ENCODE measurements at regions not wholly inside any gene's neighbourhood (a gene's known extent, or its start where the extent isn't known, plus 50 kb on each side); places are given as distances from the start of the nearest gene placed in this dataset.

DNA sequence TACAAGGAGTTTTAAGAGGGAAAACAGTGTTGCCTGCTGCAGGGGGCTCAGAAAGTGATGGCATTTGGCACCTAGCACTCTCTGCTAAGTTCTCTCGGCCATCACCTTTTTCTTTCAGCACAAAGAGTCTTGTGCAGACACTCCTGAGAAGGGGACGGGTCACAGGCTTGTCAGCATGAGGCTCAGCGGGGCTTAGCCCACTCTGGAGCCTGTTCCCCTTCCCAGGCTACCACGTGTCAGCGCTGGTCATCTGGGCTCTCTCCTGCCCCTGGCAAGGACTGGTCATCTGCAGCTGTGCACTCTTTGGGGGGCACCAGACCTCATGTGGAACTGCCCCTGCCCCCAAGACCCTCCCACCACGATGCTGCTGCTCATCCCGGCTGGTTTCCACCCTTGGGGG is 152.1 kb upstream of the MKI67 start:
- DNase-seq (ENCODE audit: low read depth in 4 of 4, low spot score in 2 of 4), result no peak

DNA sequence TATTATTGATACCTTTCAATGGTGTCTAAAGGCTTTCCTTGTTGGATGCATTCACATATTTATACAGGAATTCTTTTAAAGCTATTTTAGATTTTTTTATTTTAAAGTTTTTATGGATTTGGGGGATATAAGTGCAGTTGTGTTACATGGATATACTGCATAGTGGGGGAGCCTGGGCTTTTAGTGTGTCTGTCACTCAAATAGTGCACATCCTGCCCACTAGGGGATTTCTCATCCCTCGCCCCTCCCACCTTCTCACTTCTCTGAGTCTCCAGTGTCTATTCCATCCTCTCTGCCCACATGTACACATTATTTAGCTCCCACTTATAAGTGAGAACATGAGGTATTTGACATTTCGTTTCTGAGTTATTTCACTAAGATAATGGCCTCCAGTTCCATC is 154.0 kb upstream of the MKI67 start:
- no peak for DNase-seq (ENCODE audit: low read depth in 4 of 4, low spot score in 2 of 4)

DNA sequence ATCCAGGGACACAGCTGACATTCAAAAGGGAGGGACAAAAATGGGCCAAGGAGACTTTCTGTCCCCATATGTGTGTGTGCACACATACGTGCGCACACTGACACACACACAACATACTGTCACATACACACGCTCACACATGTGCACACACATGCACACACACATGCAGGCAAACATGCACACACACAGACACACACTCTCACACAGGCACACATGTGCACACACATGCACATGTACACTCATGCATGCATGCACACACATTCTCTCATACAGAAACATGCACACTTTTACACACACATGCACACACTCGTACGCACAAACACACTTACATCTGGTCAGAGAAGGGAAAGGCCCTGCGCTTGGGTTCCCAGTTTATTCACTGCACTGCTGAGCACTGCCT is 155.1 kb upstream of the MKI67 start:
- no peak for DNase-seq (ENCODE audit: low read depth in 4 of 4, low spot score in 2 of 4)

DNA sequence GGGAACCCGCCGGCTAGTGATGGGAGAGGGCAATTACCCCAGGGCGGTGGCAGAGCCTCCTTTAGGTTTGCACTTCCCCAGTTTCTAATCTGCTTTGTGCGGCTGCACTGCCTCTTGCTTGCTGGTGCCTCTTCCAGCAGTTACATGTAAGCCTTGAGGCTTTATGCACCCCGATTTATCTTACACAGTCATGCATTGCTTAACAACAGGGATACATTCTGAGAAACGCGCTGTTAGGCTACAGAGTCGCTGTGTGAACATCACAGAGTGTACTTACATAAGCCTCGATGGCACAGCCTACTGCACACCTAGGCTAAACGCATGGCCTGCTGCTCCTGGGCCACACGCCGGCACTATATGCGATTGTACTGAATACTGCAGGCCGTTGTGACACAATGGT is 155.6 kb upstream of the MKI67 start:
- DNase-seq (ENCODE audit: low read depth in 4 of 4, low spot score in 2 of 4), result no peak

DNA sequence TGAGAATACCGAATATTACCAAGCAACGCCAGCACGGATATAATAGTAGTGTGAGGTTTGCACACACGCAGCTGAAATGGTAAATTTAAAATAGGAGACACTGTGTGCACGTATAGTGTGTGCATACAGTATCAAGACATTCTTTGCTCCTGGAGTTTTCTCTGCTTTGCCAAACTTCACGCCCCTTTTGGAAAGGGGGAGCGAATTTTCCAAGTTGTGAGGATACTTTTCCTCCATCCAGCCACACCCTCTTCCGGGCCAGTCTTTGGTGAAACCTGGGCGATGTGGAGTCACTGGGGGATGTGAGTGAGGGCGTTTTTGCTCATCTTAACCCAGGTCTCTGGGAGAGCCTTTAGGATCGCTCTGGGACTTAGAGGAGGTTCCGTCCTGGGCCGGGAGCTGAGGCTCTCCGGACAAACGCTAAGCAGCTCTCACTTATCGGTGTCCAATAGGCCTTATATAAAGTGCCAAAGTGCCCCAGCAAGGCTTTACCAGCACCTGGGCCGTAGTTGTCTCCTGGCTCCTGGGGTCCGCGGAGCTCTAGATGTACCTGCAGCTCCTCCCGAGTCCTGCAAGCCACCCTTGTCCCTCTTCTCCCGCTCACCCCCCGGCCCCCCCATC is 160.0 kb upstream of the MKI67 start:
- DNase-seq (ENCODE audit: low read depth in 4 of 4, low spot score in 2 of 4), result no peak

DNA sequence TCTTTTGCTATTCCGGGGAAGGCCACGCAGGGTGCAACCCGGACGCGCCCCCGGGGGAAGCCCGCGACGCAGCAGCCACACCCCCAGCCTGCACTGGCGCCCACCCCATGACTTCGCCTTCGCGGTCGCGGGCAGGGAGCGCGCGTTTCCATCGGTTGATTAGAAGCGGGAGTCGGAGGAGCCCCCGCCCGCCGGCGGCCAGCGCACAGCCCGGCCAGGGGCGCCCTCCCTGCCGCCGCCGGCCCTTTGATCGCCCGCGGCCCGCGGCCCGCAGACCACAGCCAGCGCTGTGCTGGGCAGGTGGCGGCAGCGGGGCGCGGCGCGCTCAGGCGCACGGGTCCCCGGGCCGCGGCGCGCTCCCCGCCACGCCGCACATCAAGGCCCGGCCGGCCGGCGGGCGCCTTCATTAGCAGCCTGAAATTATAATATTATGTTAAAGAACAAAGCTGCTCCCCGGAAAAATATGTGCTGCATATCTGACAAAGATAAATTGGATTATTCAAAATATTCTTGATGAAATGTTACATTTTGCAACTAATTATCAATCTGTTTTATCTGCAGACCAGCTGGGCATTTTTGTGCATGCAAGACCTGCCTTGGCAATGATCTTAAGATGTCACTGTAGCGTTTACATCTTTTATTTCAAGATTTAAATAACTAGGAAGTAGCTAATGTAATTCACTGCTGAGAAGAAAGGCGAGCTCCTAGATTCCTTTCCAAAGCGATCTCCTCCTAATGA is 160.7 kb upstream of the MKI67 start:
- DNase-seq (ENCODE audit: low read depth in 4 of 4, low spot score in 2 of 4), result no peak

DNA sequence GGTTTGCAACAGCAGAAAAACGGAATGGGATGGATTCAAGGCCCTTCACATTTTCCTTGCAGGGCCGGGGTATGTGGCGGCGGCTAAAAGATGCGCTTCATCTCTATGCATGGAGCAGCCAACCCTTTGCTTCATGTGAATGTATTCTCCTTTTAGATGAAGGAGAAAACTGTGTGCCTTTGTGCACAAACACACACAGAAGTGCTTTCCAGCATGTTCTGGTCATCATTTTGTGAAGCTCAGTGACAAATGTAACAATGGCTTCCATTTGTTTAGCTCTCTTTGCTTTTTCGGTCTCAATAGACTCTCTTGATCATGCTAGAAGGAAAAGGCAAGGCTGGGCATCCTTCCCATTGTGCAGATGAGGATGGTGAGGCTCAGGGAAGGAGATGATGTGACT is 161.7 kb upstream of the MKI67 start:
- DNase-seq (ENCODE audit: low read depth in 4 of 4, low spot score in 2 of 4), result no peak

DNA sequence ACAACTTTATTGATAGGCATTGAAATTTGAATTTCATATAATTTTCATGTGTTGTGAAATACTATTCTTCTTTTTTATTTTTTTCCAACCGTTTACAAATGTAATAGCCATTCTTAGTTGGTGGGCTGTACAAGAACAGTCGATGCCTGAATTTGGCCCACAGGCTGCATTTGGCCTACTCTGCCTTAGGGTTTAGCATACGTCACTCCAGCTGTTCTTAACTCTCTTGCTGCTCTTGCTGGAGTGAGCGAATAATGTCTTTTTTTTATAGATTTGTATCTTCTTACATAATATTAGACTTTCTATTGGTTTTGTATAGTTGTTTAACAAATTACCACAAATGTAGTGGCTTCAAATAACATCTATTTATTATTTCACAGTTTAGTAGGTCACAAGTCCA is 163.4 kb upstream of the MKI67 start:
- DNase-seq (ENCODE audit: low read depth in 4 of 4, low spot score in 2 of 4), result no peak

DNA sequence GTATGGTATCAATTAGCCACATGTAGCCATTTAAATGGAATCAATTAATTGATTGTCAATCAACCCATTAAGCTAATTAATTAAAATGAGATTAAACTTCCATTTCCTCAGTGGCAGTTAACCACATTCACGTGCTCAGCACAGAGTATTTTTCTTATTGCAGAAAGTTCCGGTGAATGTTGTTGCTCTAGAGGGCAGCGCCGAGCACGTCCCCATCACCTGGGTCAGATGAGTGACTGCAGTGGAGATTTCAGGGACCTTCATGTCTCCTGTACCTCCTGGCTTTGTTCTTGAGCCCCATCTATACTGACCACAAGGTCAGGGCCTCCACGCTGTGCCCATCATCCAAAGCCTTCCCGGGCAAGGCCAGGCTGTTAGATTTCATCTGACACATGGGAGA is 168.8 kb upstream of the MKI67 start:
- no peak for DNase-seq (ENCODE audit: low read depth in 4 of 4, low spot score in 2 of 4)

DNA sequence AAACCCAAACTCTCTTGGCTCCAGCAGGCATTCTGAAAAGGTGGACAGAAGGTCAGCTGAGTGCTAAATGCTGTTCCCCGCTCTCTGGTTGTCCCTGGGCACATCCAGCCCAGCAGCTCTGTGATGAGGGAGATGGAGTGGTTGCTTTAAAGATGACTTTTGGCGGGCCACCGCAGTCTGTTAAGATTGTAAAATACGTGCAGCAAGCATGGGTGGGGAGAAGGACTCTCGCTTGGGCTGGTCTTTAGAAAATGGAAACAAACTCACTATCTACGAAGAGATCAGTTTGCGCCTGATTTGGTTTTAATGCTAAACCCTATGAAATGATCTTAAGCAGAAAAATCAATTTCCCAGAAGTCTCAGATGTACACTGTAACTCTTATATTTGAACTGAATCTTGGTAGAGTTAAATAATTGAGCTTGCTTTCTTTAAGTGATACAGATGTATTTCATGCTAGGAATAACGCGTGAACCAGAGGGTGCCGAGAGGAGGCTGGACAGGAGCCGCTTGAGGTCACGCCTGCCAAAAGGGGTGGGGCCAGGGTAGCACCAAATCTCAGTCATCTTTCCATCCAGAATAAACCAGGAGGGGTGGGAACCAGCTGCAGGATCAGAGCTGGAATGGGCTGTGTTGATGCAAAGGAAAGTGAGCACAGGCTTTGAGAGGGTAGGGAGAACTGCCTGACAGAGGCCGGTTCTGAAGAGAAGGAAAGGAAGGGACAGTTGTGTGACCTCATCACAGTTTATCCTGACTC is 170.2 kb upstream of the MKI67 start:
- no peak for DNase-seq (ENCODE audit: low read depth in 4 of 4, low spot score in 2 of 4)

DNA sequence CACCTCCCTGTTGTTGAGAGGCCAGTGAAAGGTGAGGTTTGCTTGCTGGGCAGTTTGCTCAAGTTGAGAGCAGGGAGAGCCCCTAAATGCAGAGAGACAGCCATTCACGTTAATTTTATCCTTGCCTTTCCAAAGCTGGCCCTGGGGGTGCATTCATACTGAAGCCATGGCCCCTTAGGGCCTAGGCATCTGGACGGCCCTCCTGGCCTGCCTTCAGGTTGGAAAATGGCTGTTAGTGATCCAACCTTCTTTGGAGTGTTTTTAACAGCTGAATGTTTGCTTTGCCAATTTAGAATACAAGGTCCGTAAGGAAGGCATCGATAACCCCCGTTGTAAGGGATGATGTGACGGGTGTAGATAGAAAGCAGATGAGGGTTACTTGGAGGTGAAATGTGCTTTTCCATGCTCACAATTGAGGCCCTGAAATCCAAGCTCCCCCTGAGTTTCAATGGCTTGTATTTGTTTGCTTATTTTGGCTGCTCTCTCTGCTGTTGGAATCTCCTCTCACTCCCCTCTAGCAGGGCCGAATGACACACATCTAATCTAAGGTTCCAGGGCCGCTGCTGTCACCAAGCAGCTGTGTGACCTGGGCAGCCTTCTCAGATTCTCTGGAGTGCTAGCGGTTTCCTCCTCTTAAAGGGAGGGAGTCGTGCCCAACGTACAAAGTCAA is 171.6 kb upstream of the MKI67 start:
- DNase-seq (ENCODE audit: low read depth in 4 of 4, low spot score in 2 of 4), result peak in 1 of 4 donors; percentile 50

DNA sequence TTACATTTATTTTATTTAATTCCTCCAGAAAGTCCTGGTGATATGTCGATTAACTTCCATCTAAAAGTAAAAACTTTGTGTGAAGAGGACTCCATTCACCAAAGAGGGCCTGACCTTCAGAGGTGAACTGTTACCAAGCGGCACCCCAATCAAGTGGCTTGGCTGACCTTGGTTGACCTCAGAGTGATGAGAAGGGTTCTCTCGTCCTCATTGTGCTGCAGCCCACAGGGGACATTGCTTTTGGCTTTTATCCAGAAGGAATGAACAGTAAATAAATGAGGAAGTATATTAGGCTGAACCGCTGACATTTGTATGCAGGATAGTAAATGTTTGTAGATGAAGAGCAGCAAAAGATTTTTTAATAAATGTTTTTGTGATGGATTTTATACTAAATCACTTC is 172.4 kb upstream of the MKI67 start:
- no peak for DNase-seq (ENCODE audit: low read depth in 4 of 4, low spot score in 2 of 4)

DNA sequence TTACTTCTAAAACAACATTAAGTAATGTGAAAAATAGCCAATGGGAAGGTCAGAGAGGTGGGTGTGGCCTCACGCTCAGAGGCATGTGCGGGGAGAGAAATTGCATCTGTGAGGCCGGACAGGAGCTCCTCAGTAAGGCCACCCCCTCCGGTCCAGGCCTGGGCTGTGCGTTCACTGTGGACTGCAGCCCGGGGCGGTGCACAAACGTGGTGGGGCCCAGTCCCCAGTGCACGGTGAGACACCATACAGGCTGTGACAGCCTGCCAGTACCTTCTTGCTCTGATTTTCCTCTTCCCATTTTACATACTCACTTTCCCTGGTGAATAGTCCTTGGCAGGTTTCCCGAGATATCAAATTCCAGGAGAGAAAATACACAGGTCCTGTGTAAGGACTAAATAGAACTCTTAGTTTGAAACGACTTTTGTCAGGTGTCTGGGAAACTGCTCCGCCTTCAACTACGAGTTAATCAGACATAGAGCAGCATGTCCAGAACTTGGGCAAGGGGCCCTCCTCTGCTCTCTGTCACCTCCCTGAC is 174.1 kb upstream of the MKI67 start:
- DNase-seq (ENCODE audit: low read depth in 4 of 4, low spot score in 2 of 4), result no peak

DNA sequence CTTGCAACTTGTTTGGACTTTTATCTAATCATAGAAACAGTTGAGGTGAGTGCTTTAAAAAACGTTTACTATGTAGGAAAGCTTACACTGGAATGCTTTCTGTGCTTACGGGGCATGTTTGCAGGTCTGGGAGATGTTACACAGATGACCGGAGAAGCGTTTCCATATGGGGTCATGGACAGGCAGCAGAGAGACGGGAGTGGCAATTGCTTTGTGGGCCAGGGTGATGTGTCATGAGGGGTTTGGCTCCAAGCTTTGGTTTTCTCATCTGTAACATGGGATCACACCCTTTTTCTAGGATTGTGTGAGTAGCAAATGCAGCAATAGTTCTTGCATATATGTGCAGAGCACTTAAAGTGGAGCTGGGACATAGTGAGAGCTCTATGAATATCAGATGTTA is 174.8 kb upstream of the MKI67 start:
- DNase-seq (ENCODE audit: low read depth in 4 of 4, low spot score in 2 of 4), result no peak

DNA sequence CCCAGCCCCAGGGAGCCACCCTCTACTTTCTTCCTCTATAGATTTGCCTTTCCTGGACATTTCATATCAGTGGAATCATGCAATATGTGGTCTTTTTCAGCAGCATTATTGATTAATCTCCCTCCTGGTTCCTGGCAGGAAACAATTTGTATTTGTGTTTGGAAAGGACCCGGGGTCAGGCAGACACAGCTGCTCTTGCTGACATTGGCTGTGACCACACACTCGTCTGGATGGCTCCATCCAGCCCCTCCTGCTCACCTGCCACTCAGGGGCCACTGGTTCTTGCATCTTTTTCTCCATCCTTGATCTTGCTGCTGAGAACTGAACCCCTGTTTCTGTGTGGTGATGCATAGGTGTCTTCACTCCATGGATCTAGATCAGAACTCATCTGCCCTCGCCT is 176.6 kb upstream of the MKI67 start:
- DNase-seq (ENCODE audit: low read depth in 4 of 4, low spot score in 2 of 4), result no peak

DNA sequence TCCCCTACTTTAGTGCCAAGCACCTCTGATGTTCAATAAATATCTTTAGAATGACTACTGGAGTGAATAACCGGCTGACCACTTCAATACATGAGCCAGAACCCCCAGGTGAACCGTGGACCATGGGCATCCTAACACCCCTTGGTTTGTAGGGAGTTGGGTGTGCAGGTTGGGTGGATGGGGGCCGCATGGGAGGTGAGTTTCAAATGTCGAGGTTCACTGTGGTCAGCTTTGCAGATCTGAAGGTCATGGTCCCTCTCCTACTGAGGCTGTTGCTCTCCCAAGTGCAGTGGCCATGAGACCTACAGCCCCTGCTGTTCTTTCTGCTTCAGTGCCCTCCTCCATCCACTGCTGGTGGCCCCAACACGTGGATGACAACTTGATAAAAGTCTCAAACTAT is 178.0 kb upstream of the MKI67 start:
- DNase-seq (ENCODE audit: low read depth in 4 of 4, low spot score in 2 of 4), result no peak

DNA sequence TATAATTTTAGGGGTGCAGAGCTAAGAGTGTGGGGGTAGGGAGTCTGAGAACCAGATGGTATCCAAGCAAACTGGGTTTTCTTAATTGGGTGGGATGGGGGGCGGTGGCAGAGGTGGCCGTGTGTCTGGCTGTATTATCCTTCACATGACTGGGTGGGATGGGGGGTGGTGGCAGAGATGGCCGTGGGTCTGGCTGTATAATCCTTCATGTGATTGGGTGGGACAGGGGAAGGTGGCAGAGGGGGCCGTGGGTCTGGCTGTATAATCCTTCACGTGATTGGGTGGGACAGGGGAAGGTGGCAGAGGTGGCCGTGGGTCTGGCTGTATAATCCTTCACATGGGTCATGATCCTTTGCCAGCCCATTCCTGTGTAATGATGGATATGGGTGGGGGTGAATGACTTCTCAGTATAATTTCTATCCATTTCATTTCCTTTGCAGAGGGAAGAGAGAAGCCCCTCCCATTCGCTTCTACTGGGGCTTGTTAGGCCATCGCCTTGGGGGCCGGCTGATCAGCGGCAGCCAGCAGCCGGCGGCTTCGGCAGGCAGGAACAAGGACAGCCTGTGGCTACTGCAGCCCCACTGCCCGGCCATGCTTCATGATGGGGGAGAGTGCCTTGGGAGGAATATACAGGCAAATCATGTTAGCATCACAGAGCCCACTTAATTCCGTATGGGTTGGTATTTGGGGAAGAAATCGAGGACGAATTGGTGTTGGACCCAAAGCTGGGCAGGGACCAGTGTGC is 179.6 kb upstream of the MKI67 start:
- no peak for DNase-seq (ENCODE audit: low read depth in 4 of 4, low spot score in 2 of 4)

DNA sequence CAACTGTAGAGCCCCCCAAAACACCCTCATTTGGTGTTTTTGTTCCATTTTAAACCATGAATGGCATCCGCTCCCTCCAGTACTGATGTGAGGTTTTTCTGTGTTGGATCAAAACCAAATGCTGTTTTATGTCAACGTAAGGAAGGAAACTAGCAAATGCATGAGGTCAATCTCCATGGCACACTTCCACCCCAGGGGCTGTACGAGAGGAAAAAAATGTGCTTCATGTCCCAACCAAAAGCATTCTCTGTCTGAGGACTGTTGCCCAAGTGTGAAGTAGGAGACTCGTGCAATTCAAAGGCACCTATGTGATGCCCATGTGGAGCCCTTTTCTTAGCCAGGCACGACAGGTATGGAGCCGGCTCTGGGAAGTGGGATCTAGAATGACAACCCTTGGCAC is 180.3 kb upstream of the MKI67 start:
- DNase-seq (ENCODE audit: low read depth in 4 of 4, low spot score in 2 of 4), result no peak

DNA sequence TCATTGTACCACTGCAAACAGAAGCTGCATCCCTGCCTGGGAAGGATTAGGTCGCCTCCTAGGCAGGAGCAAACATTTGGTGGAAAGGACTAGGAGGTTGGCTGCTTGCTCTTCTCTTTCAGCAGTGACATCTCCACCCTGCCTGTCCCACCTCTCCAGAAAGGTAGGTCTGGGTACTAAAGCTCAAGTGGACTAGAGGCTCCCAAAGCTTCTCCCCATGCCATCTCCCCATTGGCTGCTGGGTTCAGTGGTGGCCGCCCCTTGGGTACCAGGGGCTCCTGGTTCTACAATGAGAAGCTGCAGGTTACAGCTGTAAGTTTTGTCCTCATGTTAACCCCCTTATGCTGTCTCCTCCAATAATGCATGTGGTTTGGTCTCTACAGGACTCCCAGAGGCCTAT is 180.7 kb upstream of the MKI67 start:
- no peak for DNase-seq (ENCODE audit: low read depth in 4 of 4, low spot score in 2 of 4)

DNA sequence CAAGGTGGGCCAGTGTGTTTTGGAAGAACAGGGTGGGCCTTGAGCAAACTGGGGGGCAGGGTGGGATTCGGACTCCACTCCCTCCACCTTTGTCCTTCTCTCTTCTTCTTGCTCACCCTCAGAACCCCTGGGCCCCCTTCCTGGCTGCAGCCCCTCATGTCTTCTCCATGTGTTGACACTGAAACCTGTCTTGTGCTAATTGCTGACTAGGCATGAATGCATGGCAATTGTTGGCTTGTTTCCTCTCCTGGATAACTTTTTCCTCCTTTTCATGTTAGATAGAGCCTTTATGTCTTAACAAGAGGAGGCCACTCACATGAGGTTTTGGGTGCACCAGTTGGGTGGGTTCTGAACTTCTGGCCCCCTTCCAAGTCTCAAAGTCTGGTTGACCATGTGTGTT is 181.6 kb upstream of the MKI67 start:
- no peak for DNase-seq (ENCODE audit: low read depth in 4 of 4, low spot score in 2 of 4)
